AG04450 (cell line): ENCODE measurements at regions not wholly inside any gene's neighbourhood (a gene's known extent, or its start where the extent isn't known, plus 50 kb on each side); places are given as distances from the start of the nearest gene placed in this dataset.

Experiments used
- CTCF ChIA-PET: fragments of 300-600, 350-600 bp; formaldehyde crosslinking; extraction: SDS; loops from one replicate; lab custom pipeline; 2022; ENCODE audit warnings: antibody characterized with exemption, inconsistent platforms; lab: Charles Lee
- POLR2A ChIA-PET: fragments of 350-600 bp; formaldehyde crosslinking; extraction: SDS; loops from one replicate; lab custom pipeline; 2021; ENCODE audit warnings: antibody characterized with exemption, inconsistent platforms; lab: Yijun Ruan, JAX
- DNase-seq: peaks from one replicate; pipeline ENCODE4 v3.0.0-alpha.2; 2011; ENCODE audit warnings: low read depth, low spot score
- H3K27ac ChIP-seq: one replicate; pipeline ENCODE4 v1.5.1; 2012; ENCODE audit warnings: low read depth, low read length, control low read depth
- H3K27me3 ChIP-seq: one replicate; pipeline ENCODE4 v1.6.0; 2012; ENCODE audit warnings: low read length; ENCODE audit not compliant: control insufficient read depth, insufficient read depth
- H3K4me3 ChIP-seq: 2 replicates; pipeline ENCODE4 v1.5.1; 2011; ENCODE audit warnings: mild to moderate bottlenecking, low read depth, low read length, control low read depth
- H3K9me3 ChIP-seq: 2 replicates; pipeline ENCODE4 v1.5.1; 2012; ENCODE audit warnings: low read length; ENCODE audit not compliant: control insufficient read depth, insufficient read depth
- CTCF ChIP-seq: IDR thresholded peaks from 2 replicates; pipeline ENCODE4 v1.5.1; 2011; ENCODE audit warnings: low read depth, low read length, control low read depth, inconsistent platforms

- no peak for DNase-seq
- ChIA-PET CTCF (no interaction called here), POLR2A (no interaction called here)
- no peak for TF ChIP-seq CTCF
- no peaks in the 10 kb centered on the region for H3K9me3 ChIP-seq
- H3K4me3 ChIP-seq = no peak overlapping the region
- no peak overlapping the region for H3K27ac ChIP-seq
- no peaks in the 10 kb centered on the region for H3K27me3 ChIP-seq
Observed at GRCh38 chr5:126104341-126104740, 318.9 kb upstream of the GRAMD2B start.

GRCh38 chr5:126104951-126105350, 318.3 kb upstream of the GRAMD2B start:
- Histone ChIP-seq H3K9me3 (no peaks in the 10 kb centered on the region), H3K27ac (no peak overlapping the region), H3K27me3 (no peaks in the 10 kb centered on the region), H3K4me3 (no peak overlapping the region)
- TF ChIP-seq CTCF = no peak
- CTCF ChIA-PET = no interaction called here
- POLR2A ChIA-PET = no interaction called here
- no peak for DNase-seq

GRCh38 chr5:126106029-126106428, 317.2 kb upstream of the GRAMD2B start:
- ChIA-PET CTCF (no interaction called here), POLR2A (no interaction called here)
- TF ChIP-seq CTCF = no peak
- no peak for DNase-seq
- no peak overlapping the region for H3K4me3 ChIP-seq
- H3K27me3 ChIP-seq = no peaks in the 10 kb centered on the region
- no peak overlapping the region for H3K27ac ChIP-seq
- H3K9me3 ChIP-seq = no peaks in the 10 kb centered on the region

GRCh38 chr5:126107381-126107780, 315.8 kb upstream of the GRAMD2B start:
- H3K27me3 ChIP-seq = no peaks in the 10 kb centered on the region
- CTCF ChIA-PET = no interaction called here
- no peak for DNase-seq
- no peak overlapping the region for H3K4me3 ChIP-seq
- POLR2A ChIA-PET = no interaction called here
- H3K9me3 ChIP-seq = no peaks in the 10 kb centered on the region
- H3K27ac ChIP-seq = no peak overlapping the region
- TF ChIP-seq CTCF = no peak

GRCh38 chr5:126108470-126108869, 314.7 kb upstream of the GRAMD2B start:
- Histone ChIP-seq H3K9me3 (no peaks in the 10 kb centered on the region), H3K27me3 (no peaks in the 10 kb centered on the region), H3K4me3 (no peak overlapping the region), H3K27ac (no peak overlapping the region)
- no peak for TF ChIP-seq CTCF
- ChIA-PET CTCF (no interaction called here), POLR2A (no interaction called here)
- no peak for DNase-seq
